Stimulated activated CD4-positive, alpha-beta T cell treated with anti-CD3 and anti-CD28 coated beads, TNF-alpha, amount 100 ng/mL, for 48 hours (primary cell): ENCODE measurements at regions not wholly inside any gene's neighbourhood (a gene's known extent, or its start where the extent isn't known, plus 50 kb on each side); places are given as distances from the start of the nearest gene placed in this dataset.

ENCODE experiments used
- DNase-seq, 3 donors: peaks; one replicate each; pipeline ENCODE4 v3.0.0-alpha.2; 2020; ENCODE audit warnings: low read depth in 3 of 3

DNA sequence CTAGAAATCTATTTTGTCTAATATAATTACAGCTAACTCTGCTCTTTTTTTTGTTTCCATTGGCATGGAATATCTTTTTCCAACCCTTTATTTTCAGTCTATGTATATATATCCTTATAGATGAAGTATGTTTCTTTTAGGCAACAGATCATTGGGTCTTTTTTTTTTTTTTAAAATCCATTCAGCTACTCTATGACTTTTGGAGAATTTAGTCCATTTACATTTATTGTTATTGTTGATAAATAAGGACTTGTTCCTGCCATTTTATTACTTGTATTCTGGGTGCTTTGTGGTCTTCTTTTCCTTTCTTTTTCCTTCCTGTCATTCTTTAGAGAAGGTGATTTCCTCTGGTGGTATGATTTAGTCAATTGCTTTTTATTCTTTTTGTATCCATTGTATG is 296.8 kb downstream of the SMARCA2 start:
- no peak for DNase-seq

- no peak for DNase-seq
Measured at GRCh38 chr9:2313512-2313911, 298.4 kb downstream of the SMARCA2 start.

GRCh38 chr9:2317591-2317990 is 302.4 kb downstream of the SMARCA2 start:
- no peak for DNase-seq

- no peak for DNase-seq
Measured at GRCh38 chr9:2319421-2319820, 302.2 kb upstream of the VLDLR start.

- DNase-seq = no peak
Measured at GRCh38 chr9:2320114-2320513, 301.5 kb upstream of the VLDLR start.

DNA sequence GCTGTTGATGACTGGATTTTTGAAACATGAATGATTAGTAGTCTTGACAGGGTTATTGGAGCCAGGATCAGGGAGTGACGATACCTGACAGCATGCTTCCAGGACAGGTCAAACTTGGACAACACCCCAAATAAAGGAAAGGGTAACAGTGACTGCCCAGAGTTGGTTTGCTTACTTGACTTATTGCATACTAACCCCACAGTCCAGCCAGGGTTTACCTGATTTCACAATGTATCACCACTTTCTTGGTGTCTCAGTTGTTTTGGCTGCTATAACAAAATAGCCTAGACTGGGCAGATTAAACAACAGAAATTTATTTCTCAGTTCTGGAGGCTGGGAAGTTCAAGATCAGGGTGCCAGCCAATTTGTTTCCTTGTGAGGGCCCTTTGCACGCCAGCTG is 301.0 kb upstream of the VLDLR start:
- no peak for DNase-seq

GRCh38 chr9:2321523-2322148 is 300.0 kb upstream of the VLDLR start:
- DNase-seq = no peak

GRCh38 chr9:2324742-2325141 is 296.8 kb upstream of the VLDLR start:
- no peak for DNase-seq

- DNase-seq = no peak
Measured at GRCh38 chr9:2332663-2333062, 288.9 kb upstream of the VLDLR start.

- DNase-seq = no peak
Measured at GRCh38 chr9:2335260-2335659, 286.3 kb upstream of the VLDLR start.

GRCh38 chr9:2336055-2336454 is 285.5 kb upstream of the VLDLR start:
- DNase-seq = no peak

DNA sequence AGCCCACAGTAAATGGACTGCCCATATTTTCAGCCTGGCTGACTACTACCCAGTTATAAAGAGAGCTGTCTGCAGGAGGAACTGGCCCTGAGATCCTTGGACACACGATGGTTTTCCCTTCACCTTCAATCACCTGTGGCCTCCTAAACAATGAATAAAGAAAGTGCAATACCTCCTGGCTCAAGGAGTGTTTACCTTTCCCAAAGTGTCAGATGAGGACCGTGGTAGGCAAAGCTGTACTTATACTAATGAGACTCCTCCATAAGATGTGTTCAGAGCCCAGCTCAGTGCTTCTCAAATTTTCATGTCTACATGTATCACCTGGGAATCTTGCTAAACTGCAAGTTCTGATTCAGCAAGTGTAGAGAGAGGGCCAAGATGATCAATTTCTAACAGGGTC is 284.5 kb upstream of the VLDLR start:
- DNase-seq = no peak

GRCh38 chr9:2337627-2338026 is 284.0 kb upstream of the VLDLR start:
- DNase-seq = no peak

DNA sequence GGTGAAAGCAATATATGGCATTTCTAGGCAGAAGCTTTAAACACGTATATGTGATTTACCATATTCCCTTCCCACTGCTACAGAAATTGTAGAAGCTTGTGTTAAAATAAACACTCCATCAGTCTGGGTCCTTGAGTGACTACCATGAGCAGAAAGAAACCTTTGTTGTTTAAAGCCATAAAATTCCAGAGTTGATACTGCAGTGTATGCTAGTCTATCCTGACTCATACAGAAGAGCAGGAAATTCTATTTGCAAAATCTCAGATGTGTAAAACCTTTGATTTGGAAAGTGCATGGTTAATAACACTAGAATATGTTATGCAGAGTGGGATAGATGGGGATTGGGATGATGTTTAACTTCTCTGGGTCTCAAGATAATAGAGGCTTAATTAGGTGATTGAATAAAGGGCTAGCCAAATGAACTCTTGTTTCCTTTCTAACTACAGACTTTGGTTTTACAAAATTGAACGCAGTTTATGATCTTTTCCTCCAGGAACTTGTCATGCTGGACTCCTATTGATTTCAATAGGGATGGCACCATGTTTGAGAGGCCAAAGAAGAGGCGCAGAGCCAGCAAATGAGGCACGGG is 282.7 kb upstream of the VLDLR start:
- DNase-seq = no peak

DNA sequence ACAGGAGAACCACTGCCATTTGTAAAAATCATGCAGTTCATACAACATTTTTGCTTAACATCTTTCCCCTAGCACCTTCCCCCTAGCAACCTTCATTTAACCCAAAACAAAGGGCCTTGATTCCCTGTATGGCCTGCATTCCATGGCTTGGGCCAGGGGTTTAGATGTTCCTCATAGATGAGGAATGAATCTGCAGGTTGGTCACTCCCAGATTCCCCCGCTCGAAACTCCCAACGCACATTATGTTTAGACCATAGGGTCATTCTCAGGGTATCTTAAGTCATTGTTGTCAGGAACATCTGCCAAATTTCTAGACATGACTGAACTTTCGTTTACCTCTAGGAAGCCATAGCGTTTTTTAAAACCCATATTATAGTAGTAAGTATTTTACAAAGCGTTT is 282.2 kb upstream of the VLDLR start:
- no peak for DNase-seq

DNA sequence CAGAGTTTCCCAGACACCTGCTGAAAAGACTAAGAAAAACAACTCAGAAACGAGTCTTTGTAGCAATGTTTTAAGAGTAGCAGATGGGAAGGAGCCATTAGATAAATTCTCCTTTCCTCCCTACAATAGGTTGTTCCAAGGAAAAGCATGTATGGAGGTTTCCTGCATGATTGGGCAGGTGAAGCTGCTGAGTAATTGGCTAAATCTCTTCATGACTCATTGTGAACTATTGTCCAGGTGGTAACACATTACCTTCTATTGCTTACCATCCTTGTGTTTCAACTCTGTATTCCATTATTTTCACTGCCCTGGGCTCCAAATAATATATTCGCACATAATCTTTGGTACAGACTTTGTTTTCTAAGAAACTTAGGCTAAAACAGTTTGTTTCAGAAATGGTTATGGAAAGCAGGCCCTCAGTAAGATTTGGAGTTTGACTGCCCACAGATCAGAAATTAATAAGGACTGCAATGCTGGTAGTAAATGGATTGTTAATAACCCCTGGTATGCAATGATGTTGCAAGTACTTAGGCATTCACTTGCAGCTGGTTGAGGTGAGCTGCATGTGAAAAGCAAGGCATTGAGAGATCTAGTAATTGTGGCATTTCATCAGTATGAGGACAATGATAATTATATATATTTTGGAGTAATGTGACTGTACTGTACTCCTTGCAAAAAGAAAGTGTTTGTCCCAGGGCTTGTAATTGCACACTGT is 281.4 kb upstream of the VLDLR start:
- DNase-seq = no peak

DNA sequence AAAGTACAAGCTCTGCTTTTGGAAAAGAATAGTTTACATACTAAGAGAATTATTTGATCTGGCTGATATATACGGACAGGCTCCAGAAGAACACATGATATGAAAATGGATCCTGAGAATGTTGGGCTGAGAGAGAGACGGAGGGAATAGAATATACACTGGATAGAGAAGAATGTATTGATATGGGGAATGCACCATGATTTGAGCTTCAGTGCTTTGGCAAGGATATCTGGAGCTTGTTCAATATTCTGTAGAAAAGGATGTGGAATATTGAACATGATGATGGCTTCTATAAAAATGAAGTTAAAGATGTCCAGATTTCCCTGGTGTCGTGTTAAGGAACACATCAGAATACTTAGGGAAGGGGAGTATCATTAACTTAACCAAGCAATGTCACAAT is 280.5 kb upstream of the VLDLR start:
- no peak for DNase-seq

DNA sequence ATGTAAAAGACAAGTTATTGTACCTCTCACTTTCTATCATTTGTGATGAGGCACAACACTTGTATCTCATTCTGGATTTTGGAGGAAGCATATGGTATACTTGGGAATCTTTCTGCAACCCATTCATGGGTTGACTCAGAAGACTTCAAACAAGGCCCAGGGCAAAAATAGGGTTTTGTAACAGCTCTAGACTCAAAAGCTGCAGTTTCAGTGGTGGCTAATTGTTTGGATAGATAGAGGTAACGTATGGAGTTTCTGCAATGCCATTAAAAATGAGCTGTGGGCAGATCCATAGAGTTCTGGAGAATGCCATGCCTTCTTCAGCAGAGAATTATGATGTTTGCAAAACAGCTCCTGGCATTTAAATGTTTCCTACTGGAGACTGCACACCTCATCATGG is 279.6 kb upstream of the VLDLR start:
- DNase-seq = no peak

DNA sequence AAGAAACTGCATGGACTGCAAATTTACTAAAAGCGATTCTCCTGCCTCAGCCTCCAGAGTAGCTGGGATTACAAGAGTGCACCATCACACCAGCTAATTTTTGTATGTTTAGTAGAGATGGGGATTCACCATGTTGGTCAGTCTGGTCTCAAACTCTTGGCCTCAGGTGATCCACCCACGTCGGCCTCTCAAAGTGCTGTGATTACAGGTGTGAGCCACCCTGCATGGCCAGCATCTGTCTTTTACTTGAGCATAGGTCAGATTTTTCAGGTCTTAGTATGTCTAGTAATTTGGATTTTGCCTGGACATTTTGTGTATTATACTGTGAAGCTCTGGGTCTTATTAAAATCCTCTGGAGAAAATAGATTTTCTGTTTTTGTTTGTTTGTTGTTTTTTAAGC is 277.8 kb upstream of the VLDLR start:
- no peak for DNase-seq

GRCh38 chr9:2344436-2344835 is 277.2 kb upstream of the VLDLR start:
- DNase-seq = no peak

DNA sequence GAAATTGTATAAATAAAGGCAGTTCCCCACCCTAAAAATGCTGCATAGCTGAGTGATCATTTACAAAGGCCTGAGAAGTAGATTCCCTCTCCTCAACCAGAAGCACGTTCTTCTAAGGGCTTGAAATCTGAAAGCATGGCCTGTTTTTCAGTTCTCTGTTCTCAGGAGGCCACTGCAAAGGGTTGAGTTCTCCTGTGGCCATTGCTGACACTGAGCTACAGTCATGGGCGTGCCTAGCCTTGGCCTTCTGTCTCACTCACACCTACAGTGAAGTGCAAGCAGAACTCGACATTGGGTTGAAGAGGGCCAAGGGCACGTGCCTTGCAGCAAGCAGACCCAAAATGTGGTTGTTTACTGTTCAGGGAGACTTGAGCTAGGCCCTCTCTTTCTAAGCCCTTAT is 276.6 kb upstream of the VLDLR start:
- no peak for DNase-seq

GRCh38 chr9:2346277-2346913 is 275.2 kb upstream of the VLDLR start:
- DNase-seq = no peak

- no peak for DNase-seq
Measured at GRCh38 chr9:2351324-2351723, 270.3 kb upstream of the VLDLR start.
